Loucy (cell line): ENCODE measurements at regions not wholly inside any gene's neighbourhood (a gene's known extent, or its start where the extent isn't known, plus 50 kb on each side); places are given as distances from the start of the nearest gene placed in this dataset.

Experiments used
- H2AFZ ChIP-seq: fragments of 200-600 bp; sonication (generic); 2 replicates; pipeline ENCODE4 v1.6.0; 2016; ENCODE audit warnings: antibody characterized with exemption, mild to moderate bottlenecking, low read length, moderate library complexity
- H3F3A ChIP-seq: fragments of 200-600 bp; 2 replicates; pipeline ENCODE4 v1.6.0; 2016; ENCODE audit warnings: antibody characterized with exemption, low read depth, mild to moderate bottlenecking
- H3K27me3 ChIP-seq: fragments of 200-600 bp; sonication (generic); 2 replicates; pipeline ENCODE4 v1.6.1; 2014; ENCODE audit warnings: low read length, mild to moderate bottlenecking; ENCODE audit not compliant: insufficient read depth, poor library complexity, severe bottlenecking
- H3K36me3 ChIP-seq: fragments of 200-600 bp; sonication (generic); 2 replicates; pipeline ENCODE4 v1.6.1; 2016; ENCODE audit warnings: low read length; ENCODE audit not compliant: insufficient read depth
- H3K4me1 ChIP-seq: fragments of 200-600 bp; sonication (generic); 2 replicates; pipeline ENCODE4 v1.5.1; 2014; ENCODE audit warnings: low read length, mild to moderate bottlenecking; ENCODE audit not compliant: insufficient read depth, poor library complexity, severe bottlenecking
- H3K4me2 ChIP-seq: fragments of 200-600 bp; sonication (generic); 2 replicates; pipeline ENCODE4 v1.6.0; 2014; ENCODE audit warnings: antibody characterized with exemption, low read length, low read depth, mild to moderate bottlenecking; ENCODE audit not compliant: poor library complexity, severe bottlenecking
- H3K4me3 ChIP-seq: fragments of 200-600 bp; sonication (generic); 2 replicates; pipeline ENCODE4 v1.5.1; 2014; ENCODE audit warnings: low read length, mild to moderate bottlenecking, mixed read lengths; ENCODE audit not compliant: poor library complexity, severe bottlenecking
- H3K79me2 ChIP-seq: fragments of 200-600 bp; sonication (generic); 2 replicates; pipeline ENCODE4 v1.6.1; 2014; ENCODE audit warnings: low read length; ENCODE audit not compliant: insufficient read depth
- H3K9ac ChIP-seq: fragments of 200-600 bp; sonication (generic); 2 replicates; pipeline ENCODE4 v1.6.0; 2014; ENCODE audit warnings: mild to moderate bottlenecking, low read depth, low read length, moderate library complexity; ENCODE audit not compliant: poor library complexity, severe bottlenecking
- H3K9me2 ChIP-seq: fragments of 200-600 bp; sonication (generic); replicated peaks from 2 replicates; pipeline ENCODE4 v1.6.1; 2016; ENCODE audit warnings: low read depth, low read length, mixed read lengths
- H3K9me3 ChIP-seq: fragments of 200-600 bp; sonication (generic); 2 replicates; pipeline ENCODE4 v1.6.1; 2014; ENCODE audit warnings: mild to moderate bottlenecking, antibody characterized with exemption, low read length, low read depth; ENCODE audit not compliant: insufficient read depth
- H4K20me1 ChIP-seq: fragments of 200-600 bp; sonication (generic); 2 replicates; pipeline ENCODE4 v1.6.0; 2014; ENCODE audit warnings: antibody characterized with exemption, low read length, mild to moderate bottlenecking; ENCODE audit not compliant: insufficient read depth, poor library complexity, severe bottlenecking
- CTCF ChIP-seq: fragments of 200-600 bp; sonication (generic); conservative IDR thresholded peaks from 2 replicates; pipeline ENCODE4 v1.5.1; 2014; ENCODE audit warnings: mild to moderate bottlenecking, antibody characterized with exemption, low read length
- EZH2phosphoT487 ChIP-seq: fragments of 200-600 bp; IDR thresholded peaks from 2 replicates; pipeline ENCODE4 v1.6.1; 2018; ENCODE audit warnings: antibody characterized with exemption, mild to moderate bottlenecking, moderate library complexity, borderline replicate concordance

GRCh38 chr14:39847194-39847593 is 415.0 kb upstream of the FBXO33 start:
- H3K9me2 ChIP-seq: no peaks in the 10 kb centered on the region
- no peak overlapping the region for H3K4me2 ChIP-seq
- no peaks in the 10 kb centered on the region for H4K20me1 ChIP-seq
- no peak for TF ChIP-seq CTCF
- no peak for TF ChIP-seq EZH2phosphoT487
- H3K4me3 ChIP-seq: no peak overlapping the region
- no peaks in the 10 kb centered on the region for H3F3A ChIP-seq
- H3K79me2 ChIP-seq: no peaks in the 10 kb centered on the region
- no peak overlapping the region for H2AFZ ChIP-seq
- no peaks in the 10 kb centered on the region for H3K9me3 ChIP-seq
- no peaks in the 10 kb centered on the region for H3K27me3 ChIP-seq
- H3K4me1 ChIP-seq: no peaks in the 10 kb centered on the region
- H3K9ac ChIP-seq: no peak overlapping the region
- no peaks in the 10 kb centered on the region for H3K36me3 ChIP-seq

- no peaks in the 10 kb centered on the region for H3K27me3 ChIP-seq
- no peaks in the 10 kb centered on the region for H3K4me1 ChIP-seq
- no peaks in the 10 kb centered on the region for H3F3A ChIP-seq
- no peaks in the 10 kb centered on the region for H4K20me1 ChIP-seq
- H3K9ac ChIP-seq: no peak overlapping the region
- H3K9me3 ChIP-seq: no peaks in the 10 kb centered on the region; the same call in 1 of the 2 replicates
- H3K4me2 ChIP-seq: no peak overlapping the region
- H2AFZ ChIP-seq: no peak overlapping the region
- no peak overlapping the region for H3K4me3 ChIP-seq
- H3K79me2 ChIP-seq: no peaks in the 10 kb centered on the region
- H3K9me2 ChIP-seq: no peaks in the 10 kb centered on the region
- no peaks in the 10 kb centered on the region for H3K36me3 ChIP-seq
- TF ChIP-seq EZH2phosphoT487 (no peak), CTCF (no peak)
Observed at GRCh38 chr14:39843881-39844280, 411.6 kb upstream of the FBXO33 start.

GRCh38 chr14:39841088-39841487 is 408.9 kb upstream of the FBXO33 start:
- no peak overlapping the region for H3K4me2 ChIP-seq
- H3K4me1 ChIP-seq: no peaks in the 10 kb centered on the region
- no peak overlapping the region for H3K4me3 ChIP-seq
- no peaks in the 10 kb centered on the region for H3K79me2 ChIP-seq
- no peaks in the 10 kb centered on the region for H3F3A ChIP-seq
- no peaks in the 10 kb centered on the region for H3K27me3 ChIP-seq
- H4K20me1 ChIP-seq: no peaks in the 10 kb centered on the region
- no peaks in the 10 kb centered on the region for H3K36me3 ChIP-seq
- H3K9me2 ChIP-seq: no peaks in the 10 kb centered on the region
- H2AFZ ChIP-seq: no peak overlapping the region
- no peaks in the 10 kb centered on the region; the same call in 1 of the 2 replicates for H3K9me3 ChIP-seq
- no peak for TF ChIP-seq CTCF
- no peak for TF ChIP-seq EZH2phosphoT487
- H3K9ac ChIP-seq: no peak overlapping the region
